Testis (tissue), 2 donors: ENCODE measurements at regions not wholly inside any gene's neighbourhood (a gene's known extent, or its start where the extent isn't known, plus 50 kb on each side); places are given as distances from the start of the nearest gene placed in this dataset.

ENCODE experiments used
- POLR2A ChIP-seq: fragments of 450-650 bp; IDR thresholded peaks from one replicate; pipeline ENCODE4 v1.6.1; 2017; ENCODE audit warnings: antibody characterized with exemption, mild to moderate bottlenecking, moderate library complexity
- TF ChIP-seq, protein P1 (sequence below), 3 experiments: fragments of 450-650 bp in 2 of 3; fragments of 200-600 bp in 1 of 3; sonication (generic) in 1 of 3; IDR thresholded peaks; one replicate each; pipeline ENCODE4 v1.5.1; 2016 to 2019; ENCODE audit warnings: antibody characterized with exemption in 3 of 3, mild to moderate bottlenecking in 2 of 3, moderate library complexity in 1 of 3

DNA sequence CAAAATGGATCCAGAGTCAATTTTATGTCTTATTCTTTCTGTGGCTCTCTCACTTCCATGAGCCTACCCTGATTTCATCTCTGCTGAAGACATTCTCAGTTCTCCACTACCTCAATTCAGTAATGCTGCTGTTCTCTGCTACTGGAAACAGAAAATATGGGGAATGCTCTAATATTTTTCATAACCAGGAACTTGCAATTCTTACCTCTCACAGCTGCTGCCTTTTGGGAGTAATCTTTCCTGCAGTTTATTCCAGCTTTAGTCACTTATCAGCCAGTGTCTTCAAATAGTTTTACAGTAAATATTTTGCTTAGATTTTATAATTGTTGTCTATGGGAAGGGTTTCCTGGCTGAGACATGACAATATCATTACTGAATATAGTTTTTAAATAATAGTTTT, 145.1 kb upstream of the UFM1 start:
- TF ChIP-seq, protein P1, sequence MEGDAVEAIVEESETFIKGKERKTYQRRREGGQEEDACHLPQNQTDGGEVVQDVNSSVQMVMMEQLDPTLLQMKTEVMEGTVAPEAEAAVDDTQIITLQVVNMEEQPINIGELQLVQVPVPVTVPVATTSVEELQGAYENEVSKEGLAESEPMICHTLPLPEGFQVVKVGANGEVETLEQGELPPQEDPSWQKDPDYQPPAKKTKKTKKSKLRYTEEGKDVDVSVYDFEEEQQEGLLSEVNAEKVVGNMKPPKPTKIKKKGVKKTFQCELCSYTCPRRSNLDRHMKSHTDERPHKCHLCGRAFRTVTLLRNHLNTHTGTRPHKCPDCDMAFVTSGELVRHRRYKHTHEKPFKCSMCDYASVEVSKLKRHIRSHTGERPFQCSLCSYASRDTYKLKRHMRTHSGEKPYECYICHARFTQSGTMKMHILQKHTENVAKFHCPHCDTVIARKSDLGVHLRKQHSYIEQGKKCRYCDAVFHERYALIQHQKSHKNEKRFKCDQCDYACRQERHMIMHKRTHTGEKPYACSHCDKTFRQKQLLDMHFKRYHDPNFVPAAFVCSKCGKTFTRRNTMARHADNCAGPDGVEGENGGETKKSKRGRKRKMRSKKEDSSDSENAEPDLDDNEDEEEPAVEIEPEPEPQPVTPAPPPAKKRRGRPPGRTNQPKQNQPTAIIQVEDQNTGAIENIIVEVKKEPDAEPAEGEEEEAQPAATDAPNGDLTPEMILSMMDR (IDR thresholded peaks at IDR 0.05), result no peak
- no peak for TF ChIP-seq POLR2A
